GM19023 (cell line): ENCODE measurements at regions not wholly inside any gene's neighbourhood (a gene's known extent, or its start where the extent isn't known, plus 50 kb on each side); places are given as distances from the start of the nearest gene placed in this dataset.

Source experiments
- ATAC-seq: cut with Tn5 transposase; IDR thresholded peaks from one replicate; pipeline ENCODE4 v1.9.1; 2021; ENCODE audit warnings: mild to moderate bottlenecking, moderate library complexity; ENCODE audit not compliant: unreplicated experiment

- ATAC-seq = no peak
Observed at GRCh38 chr12:39240587-39240986, 202.3 kb downstream of the KIF21A start.

- no peak for ATAC-seq
Observed at GRCh38 chr12:39239490-39240486, 203.1 kb downstream of the KIF21A start.

- ATAC-seq = no peak
Observed at GRCh38 chr12:39237004-39237403, 205.9 kb downstream of the KIF21A start.

GRCh38 chr12:39235990-39236767 is 206.7 kb downstream of the KIF21A start:
- ATAC-seq = no peak

- ATAC-seq = no peak
Observed at GRCh38 chr12:39230086-39230485, 212.8 kb downstream of the KIF21A start.

- no peak for ATAC-seq
Observed at GRCh38 chr12:39227218-39227617, 215.7 kb downstream of the KIF21A start.

- ATAC-seq = no peak
Observed at GRCh38 chr12:39224971-39225370, 217.9 kb downstream of the KIF21A start.

GRCh38 chr12:39205969-39206368 is 237.0 kb downstream of the KIF21A start:
- ATAC-seq = no peak

- no peak for ATAC-seq
Observed at GRCh38 chr12:39199351-39199750, 243.6 kb downstream of the KIF21A start.

GRCh38 chr12:39188689-39189088 is 254.2 kb downstream of the KIF21A start:
- no peak for ATAC-seq

- ATAC-seq = no peak
Observed at GRCh38 chr12:39186744-39187143, 256.2 kb downstream of the KIF21A start.

- no peak for ATAC-seq
Observed at GRCh38 chr12:39178837-39179236, 264.1 kb downstream of the KIF21A start.

- ATAC-seq = no peak
Observed at GRCh38 chr12:39176356-39176755, 266.6 kb downstream of the KIF21A start.

GRCh38 chr12:39173726-39174125 is 268.3 kb upstream of the CPNE8 start:
- no peak for ATAC-seq

- no peak for ATAC-seq
Observed at GRCh38 chr12:39165338-39165737, 259.9 kb upstream of the CPNE8 start.

GRCh38 chr12:39161465-39162085 is 256.2 kb upstream of the CPNE8 start:
- ATAC-seq = no peak

GRCh38 chr12:39157696-39158342 is 252.4 kb upstream of the CPNE8 start:
- no peak for ATAC-seq

GRCh38 chr12:39145175-39145999 is 240.0 kb upstream of the CPNE8 start:
- peak; percentile 87 for ATAC-seq

- no peak for ATAC-seq
Observed at GRCh38 chr12:39144613-39145061, 239.2 kb upstream of the CPNE8 start.

- no peak for ATAC-seq
Observed at GRCh38 chr12:39138268-39138667, 232.9 kb upstream of the CPNE8 start.
